ENCODE measurements at regions not wholly inside any gene's neighbourhood (a gene's known extent, or its start where the extent isn't known, plus 50 kb on each side); places are given as distances from the start of the nearest gene placed in this dataset.

DNA sequence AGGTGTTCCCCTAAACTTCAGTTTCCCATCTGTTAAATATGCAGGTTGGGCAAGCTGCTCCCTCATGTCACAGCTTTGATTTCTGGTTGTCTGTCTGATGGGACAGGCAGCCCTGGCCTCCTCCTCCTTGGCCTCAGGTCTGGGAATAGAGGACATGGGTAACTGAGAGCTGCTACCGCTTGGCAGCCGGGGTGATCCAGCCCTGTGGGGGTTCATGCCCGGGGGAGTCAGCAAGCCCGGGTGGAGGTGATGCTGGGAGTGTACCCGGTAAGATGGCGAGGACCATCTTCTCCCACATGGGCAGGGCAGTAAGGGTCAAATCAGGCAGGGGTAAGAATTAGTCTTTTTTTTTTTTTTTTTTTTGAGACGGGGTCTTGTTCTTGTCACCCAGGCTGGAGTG is 845.0 kb downstream of the TBC1D22A start:
- TF ChIP-seq EZH2 (optimal IDR thresholded peaks at IDR 0.05; ENCODE audit: low read depth, low read length) (no peak), EZH2phosphoT487 (IDR thresholded peaks at IDR 0.05; ENCODE audit: low read length) (no peak)
- TF ChIP-seq, protein P1, sequence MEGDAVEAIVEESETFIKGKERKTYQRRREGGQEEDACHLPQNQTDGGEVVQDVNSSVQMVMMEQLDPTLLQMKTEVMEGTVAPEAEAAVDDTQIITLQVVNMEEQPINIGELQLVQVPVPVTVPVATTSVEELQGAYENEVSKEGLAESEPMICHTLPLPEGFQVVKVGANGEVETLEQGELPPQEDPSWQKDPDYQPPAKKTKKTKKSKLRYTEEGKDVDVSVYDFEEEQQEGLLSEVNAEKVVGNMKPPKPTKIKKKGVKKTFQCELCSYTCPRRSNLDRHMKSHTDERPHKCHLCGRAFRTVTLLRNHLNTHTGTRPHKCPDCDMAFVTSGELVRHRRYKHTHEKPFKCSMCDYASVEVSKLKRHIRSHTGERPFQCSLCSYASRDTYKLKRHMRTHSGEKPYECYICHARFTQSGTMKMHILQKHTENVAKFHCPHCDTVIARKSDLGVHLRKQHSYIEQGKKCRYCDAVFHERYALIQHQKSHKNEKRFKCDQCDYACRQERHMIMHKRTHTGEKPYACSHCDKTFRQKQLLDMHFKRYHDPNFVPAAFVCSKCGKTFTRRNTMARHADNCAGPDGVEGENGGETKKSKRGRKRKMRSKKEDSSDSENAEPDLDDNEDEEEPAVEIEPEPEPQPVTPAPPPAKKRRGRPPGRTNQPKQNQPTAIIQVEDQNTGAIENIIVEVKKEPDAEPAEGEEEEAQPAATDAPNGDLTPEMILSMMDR (IDR thresholded peaks at IDR 0.05; ENCODE audit: low read length): no peak

Measured in MM.1S (cell line).